ENCODE measurements at regions not wholly inside any gene's neighbourhood (a gene's known extent, or its start where the extent isn't known, plus 50 kb on each side); places are given as distances from the start of the nearest gene placed in this dataset.

- TF ChIP-seq, protein P1, sequence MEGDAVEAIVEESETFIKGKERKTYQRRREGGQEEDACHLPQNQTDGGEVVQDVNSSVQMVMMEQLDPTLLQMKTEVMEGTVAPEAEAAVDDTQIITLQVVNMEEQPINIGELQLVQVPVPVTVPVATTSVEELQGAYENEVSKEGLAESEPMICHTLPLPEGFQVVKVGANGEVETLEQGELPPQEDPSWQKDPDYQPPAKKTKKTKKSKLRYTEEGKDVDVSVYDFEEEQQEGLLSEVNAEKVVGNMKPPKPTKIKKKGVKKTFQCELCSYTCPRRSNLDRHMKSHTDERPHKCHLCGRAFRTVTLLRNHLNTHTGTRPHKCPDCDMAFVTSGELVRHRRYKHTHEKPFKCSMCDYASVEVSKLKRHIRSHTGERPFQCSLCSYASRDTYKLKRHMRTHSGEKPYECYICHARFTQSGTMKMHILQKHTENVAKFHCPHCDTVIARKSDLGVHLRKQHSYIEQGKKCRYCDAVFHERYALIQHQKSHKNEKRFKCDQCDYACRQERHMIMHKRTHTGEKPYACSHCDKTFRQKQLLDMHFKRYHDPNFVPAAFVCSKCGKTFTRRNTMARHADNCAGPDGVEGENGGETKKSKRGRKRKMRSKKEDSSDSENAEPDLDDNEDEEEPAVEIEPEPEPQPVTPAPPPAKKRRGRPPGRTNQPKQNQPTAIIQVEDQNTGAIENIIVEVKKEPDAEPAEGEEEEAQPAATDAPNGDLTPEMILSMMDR (IDR thresholded peaks at IDR 0.05), result no peak
- TF ChIP-seq POLR2A (IDR thresholded peaks at IDR 0.05), result no peak
- H3K4me3 ChIP-seq (ENCODE audit: low read depth, poor library complexity, severe bottlenecking), result no peak overlapping the region
- DNase-seq (ENCODE audit: low spot score in 2 of 2), result no peak
- 89% methylated on average over 13 of the region's 13 CpGs for WGBS, 2 donors
- intact Hi-C loops (cut with DNase I; ENCODE audit: low total_unique reads), result no loop called here
These were observed 386.1 kb downstream of the SETD4 start for GRCh38 chr21:35674091-35674671.

DNA sequence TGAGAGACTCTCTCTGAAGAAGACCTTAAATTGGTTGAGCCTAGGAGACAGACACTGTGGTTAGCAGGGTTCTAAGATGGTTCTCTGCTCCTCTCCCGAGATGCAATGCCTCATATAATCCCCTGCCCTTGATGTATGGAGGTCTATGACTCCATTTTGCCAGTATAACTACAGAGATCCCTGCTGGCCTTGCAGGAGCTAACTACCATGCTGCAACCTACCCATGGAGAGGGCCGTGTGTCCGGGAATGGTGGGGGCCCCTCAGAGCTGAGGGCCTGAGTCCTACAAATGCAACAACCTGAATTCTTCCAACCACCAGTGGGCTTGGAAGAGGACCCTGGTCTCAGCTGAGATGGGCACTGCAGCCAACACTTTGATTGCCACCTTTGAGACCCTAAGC, 388.0 kb downstream of the SETD4 start:
- TF ChIP-seq, protein P1 (IDR thresholded peaks at IDR 0.05), result no peak
- no peak for TF ChIP-seq POLR2A (IDR thresholded peaks at IDR 0.05)
- H3K4me3 ChIP-seq (ENCODE audit: low read depth, poor library complexity, severe bottlenecking), result no peak overlapping the region
- no peak for DNase-seq (ENCODE audit: low spot score in 2 of 2)
- intact Hi-C loops (cut with DNase I; ENCODE audit: low total_unique reads), result no loop called here
- 87 to 93% methylated on average over 3 of the region's 3 CpGs for WGBS, 2 donors

DNA sequence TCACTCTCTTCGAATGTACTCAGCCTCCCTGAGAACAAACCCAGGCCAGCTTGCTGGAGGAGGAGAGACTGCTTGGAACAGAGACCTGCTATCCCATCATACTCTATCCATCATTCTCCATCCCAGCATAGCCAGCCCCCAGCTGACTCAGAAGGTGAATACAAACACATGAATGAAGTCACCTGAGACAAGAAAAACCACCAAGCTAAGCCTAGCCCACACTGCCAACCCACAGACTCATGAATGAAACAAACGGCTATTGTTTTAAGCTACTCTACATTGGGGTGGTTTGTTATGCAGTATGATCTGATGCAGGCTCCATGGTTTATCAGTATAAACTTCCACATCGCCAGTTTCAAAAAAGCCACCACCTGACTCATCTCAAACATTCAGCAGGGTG, 395.6 kb downstream of the SETD4 start:
- intact Hi-C loops (cut with DNase I; ENCODE audit: low total_unique reads), result no loop called here
- no peak for DNase-seq (ENCODE audit: low spot score in 2 of 2)
- no peak overlapping the region for H3K4me3 ChIP-seq (ENCODE audit: low read depth, poor library complexity, severe bottlenecking)
- 63 to 72% methylated on average over 3 of the region's 3 CpGs for WGBS, 2 donors
- TF ChIP-seq POLR2A (IDR thresholded peaks at IDR 0.05), result no peak
- TF ChIP-seq, protein P1 (IDR thresholded peaks at IDR 0.05), result no peak

- no peak overlapping the region for H3K4me3 ChIP-seq (ENCODE audit: low read depth, poor library complexity, severe bottlenecking)
These were observed 396.3 kb downstream of the SETD4 start for GRCh38 chr21:35663856-35664606.

DNA sequence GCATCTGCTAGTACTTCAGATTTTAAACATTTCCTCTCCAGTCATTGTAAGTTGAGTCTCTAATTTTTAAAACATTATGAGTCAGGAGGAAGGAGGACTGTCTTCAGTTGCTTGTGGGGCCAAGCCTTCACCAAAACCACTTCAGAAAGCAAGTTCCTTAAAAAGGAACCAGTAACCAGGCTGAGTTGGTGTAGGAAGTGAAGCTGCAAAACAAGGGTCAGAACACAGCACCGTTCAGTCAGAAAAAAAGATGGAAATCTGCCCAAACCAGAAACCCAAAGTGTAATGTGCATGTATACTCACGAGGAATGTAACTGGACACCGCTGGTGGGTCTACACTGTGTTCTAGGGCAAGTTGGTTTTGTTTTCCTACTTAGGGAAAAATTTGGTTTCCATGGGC, 402.1 kb downstream of the SETD4 start:
- TF ChIP-seq, protein P1 (IDR thresholded peaks at IDR 0.05), result no peak
- no peak for TF ChIP-seq POLR2A (IDR thresholded peaks at IDR 0.05)
- intact Hi-C loops (cut with DNase I; ENCODE audit: low total_unique reads), result no loop called here
- WGBS, 2 donors, result 47% methylated on average over 3 of the region's 3 CpGs
- no peak for DNase-seq (ENCODE audit: low spot score in 2 of 2)
- no peak overlapping the region for H3K4me3 ChIP-seq (ENCODE audit: low read depth, poor library complexity, severe bottlenecking)

More at GRCh38 chr21:35663856-35664606, 396.3 kb downstream of the SETD4 start:
- WGBS, 2 donors, result 71 to 76% methylated on average over 4 of the region's 4 CpGs
- TF ChIP-seq POLR2A (IDR thresholded peaks at IDR 0.05), result no peak
- TF ChIP-seq, protein P1 (IDR thresholded peaks at IDR 0.05), result no peak
- intact Hi-C loops (cut with DNase I; ENCODE audit: low total_unique reads), result no loop called here
- DNase-seq (ENCODE audit: low spot score in 2 of 2), result no peak
